ENCODE measurements at regions not wholly inside any gene's neighbourhood (a gene's known extent, or its start where the extent isn't known, plus 50 kb on each side); places are given as distances from the start of the nearest gene placed in this dataset.
"Not testable (repeated sequence)": the region's sequence is repeated elsewhere in the genome, so short reads cannot be mapped to it uniquely, and the experiment has no call there.

DNA sequence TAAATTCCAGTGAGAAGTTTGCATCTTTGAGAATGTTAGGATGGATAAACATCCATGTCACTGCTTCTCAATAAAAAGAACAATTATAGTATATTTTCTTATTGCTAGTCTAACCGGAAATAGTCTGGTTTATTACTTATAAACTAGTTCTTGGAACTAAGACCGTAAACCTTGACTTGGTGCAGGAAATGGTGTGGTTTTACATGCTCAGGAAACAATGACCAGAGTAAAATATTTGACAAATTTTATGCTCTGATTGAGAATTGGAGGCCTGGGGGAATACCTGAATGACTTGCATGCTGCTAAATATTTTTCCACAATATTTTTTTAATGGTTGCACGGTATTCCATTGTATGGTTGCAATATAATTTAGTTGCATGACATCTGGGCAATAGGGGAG is 76.3 kb downstream of the XCL2 start:
- H3K36me3 Mint-ChIP-seq: no peaks in the 10 kb centered on the region
- peaks cover 75 to 82% of the 10 kb centered on the region in 2 donors for H3K4me1 Mint-ChIP-seq
- no peaks in the 10 kb centered on the region for H3K27me3 Mint-ChIP-seq (ENCODE audit: low read depth in 2 of 2)
- H3K27ac Mint-ChIP-seq: peak overlapping the region; percentile 74 to 90
- TF ChIP-seq, protein P1, sequence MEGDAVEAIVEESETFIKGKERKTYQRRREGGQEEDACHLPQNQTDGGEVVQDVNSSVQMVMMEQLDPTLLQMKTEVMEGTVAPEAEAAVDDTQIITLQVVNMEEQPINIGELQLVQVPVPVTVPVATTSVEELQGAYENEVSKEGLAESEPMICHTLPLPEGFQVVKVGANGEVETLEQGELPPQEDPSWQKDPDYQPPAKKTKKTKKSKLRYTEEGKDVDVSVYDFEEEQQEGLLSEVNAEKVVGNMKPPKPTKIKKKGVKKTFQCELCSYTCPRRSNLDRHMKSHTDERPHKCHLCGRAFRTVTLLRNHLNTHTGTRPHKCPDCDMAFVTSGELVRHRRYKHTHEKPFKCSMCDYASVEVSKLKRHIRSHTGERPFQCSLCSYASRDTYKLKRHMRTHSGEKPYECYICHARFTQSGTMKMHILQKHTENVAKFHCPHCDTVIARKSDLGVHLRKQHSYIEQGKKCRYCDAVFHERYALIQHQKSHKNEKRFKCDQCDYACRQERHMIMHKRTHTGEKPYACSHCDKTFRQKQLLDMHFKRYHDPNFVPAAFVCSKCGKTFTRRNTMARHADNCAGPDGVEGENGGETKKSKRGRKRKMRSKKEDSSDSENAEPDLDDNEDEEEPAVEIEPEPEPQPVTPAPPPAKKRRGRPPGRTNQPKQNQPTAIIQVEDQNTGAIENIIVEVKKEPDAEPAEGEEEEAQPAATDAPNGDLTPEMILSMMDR (IDR thresholded peaks at IDR 0.05): no peak
- ATAC-seq (peak; percentile 29 to 67 (median 52)), DNase-seq (peak in 1 of 2 donors; percentile 31)
- H3K4me3 Mint-ChIP-seq: peak overlapping the region; percentile 84
- 0% methylated on average over 2 of the region's 3 CpGs for WGBS (ENCODE audit: insufficient coverage)
- Histone ChIP-seq H3K27ac (ENCODE audit: low read length) (peak overlapping the region; percentile 52), H3K9me3 (ENCODE audit: control insufficient read depth, insufficient read depth, low read length) (peaks cover 3% of the 10 kb centered on the region), H3K4me1 (ENCODE audit: control insufficient read depth, insufficient read depth, low read length) (peaks cover 29% of the 10 kb centered on the region), H3K27me3 (ENCODE audit: control insufficient read depth, insufficient read depth, low read length) (no peaks in the 10 kb centered on the region), H3K4me3 (ENCODE audit: low read length) (no peak overlapping the region), H3K36me3 (ENCODE audit: control insufficient read depth, insufficient read depth, low read length) (no peaks in the 10 kb centered on the region)
- H3K9me3 Mint-ChIP-seq: no peaks in the 10 kb centered on the region
- intact Hi-C loops (cut with micrococcal nuclease): loop anchor here (2.0 to 5.0 kb wide), 3 partner anchors 45 to 70 kb away; no protein-coding TSS in a partner anchor

DNA sequence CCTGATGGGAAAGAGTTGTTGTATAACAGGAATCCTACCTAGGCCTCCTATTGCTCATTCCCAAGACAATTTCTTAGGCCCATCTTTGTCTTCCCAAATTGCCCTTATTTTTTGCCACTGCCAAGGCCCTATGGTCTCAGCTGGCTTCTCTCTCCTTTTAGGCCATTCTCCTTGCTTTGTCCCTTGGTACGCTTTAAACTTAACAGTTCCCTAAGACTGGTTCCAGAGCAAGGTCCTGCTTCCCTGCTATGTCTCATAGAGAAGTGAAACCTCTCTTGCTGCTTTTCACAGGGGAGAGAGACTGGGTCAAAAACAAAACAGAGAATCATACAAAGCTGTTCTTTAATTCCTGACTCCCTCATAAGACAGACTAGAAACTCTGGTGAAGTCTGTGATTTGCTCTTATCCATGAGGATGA is 77.1 kb downstream of the XCL2 start:
- peak overlapping the region; percentile 74 to 90 for H3K27ac Mint-ChIP-seq
- H3K4me1 Mint-ChIP-seq: peaks cover 75 to 86% of the 10 kb centered on the region in 2 donors
- Histone ChIP-seq H3K9me3 (ENCODE audit: control insufficient read depth, insufficient read depth, low read length) (peaks cover 7% of the 10 kb centered on the region), H3K36me3 (ENCODE audit: control insufficient read depth, insufficient read depth, low read length) (no peaks in the 10 kb centered on the region), H3K4me3 (ENCODE audit: low read length) (no peak overlapping the region), H3K27me3 (ENCODE audit: control insufficient read depth, insufficient read depth, low read length) (no peaks in the 10 kb centered on the region), H3K4me1 (ENCODE audit: control insufficient read depth, insufficient read depth, low read length) (peaks cover 29% of the 10 kb centered on the region), H3K27ac (ENCODE audit: low read length) (peak overlapping the region; percentile 52)
- no peak for DNase-seq
- TF ChIP-seq, protein P1 (IDR thresholded peaks at IDR 0.05): no peak
- H3K4me3 Mint-ChIP-seq: peak overlapping the region; percentile 84
- WGBS (ENCODE audit: insufficient coverage): 53% methylated on average over 1 of the region's 1 CpG
- ATAC-seq: no peak
- no peaks in the 10 kb centered on the region for H3K27me3 Mint-ChIP-seq (ENCODE audit: low read depth in 2 of 2)
- intact Hi-C loops (cut with micrococcal nuclease): loop anchor here (2.0 to 5.0 kb wide), 3 partner anchors 46 to 71 kb away; no protein-coding TSS in a partner anchor
- peaks cover 6% of the 10 kb centered on the region for H3K36me3 Mint-ChIP-seq
- peaks cover 0 to under 1% of the 10 kb centered on the region in 2 donors for H3K9me3 Mint-ChIP-seq

DNA sequence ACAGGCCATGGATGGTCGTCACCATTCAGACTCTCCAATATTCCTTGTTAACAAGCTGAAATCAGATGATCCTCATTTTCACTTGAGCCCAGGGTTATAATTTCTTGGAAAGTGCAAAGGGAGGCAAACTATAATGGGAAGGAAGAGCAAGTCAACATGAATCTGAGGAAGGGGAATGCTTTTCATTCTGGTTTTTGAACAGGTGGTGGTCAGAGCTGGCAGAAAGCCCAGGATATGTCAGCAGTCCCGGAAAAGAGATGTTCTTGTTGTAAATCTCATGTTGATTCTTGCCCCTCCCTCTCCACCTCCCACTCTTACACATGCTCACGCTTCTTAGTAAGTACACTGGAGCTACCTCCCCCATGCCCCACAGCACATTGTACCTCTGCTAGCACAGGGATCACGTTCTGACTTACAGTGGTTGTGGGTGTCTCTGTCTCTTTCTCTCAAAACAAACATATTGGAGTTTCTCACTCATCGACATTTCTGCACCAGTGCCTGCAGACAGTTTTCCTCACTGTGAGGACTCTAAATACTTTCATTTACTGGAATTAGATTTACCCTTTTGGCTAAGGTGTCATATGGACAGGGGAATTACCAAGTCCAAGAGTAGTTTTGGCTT is 77.6 kb downstream of the XCL2 start:
- Mint-ChIP-seq H3K4me3 (peak overlapping the region; percentile 84), H3K36me3 (peaks cover 12% of the 10 kb centered on the region), H3K9me3 (peaks cover 4 to 5% of the 10 kb centered on the region in 2 donors), H3K27me3 (ENCODE audit: low read depth in 2 of 2) (no peaks in the 10 kb centered on the region), H3K4me1 (peaks cover 74 to 86% of the 10 kb centered on the region in 2 donors), H3K27ac (peak overlapping the region; percentile 74 to 90)
- Histone ChIP-seq H3K9me3 (ENCODE audit: control insufficient read depth, insufficient read depth, low read length) (peaks cover 8% of the 10 kb centered on the region), H3K4me3 (ENCODE audit: low read length) (no peak overlapping the region), H3K36me3 (ENCODE audit: control insufficient read depth, insufficient read depth, low read length) (no peaks in the 10 kb centered on the region), H3K27ac (ENCODE audit: low read length) (peak overlapping the region; percentile 52), H3K4me1 (ENCODE audit: control insufficient read depth, insufficient read depth, low read length) (peaks cover 29% of the 10 kb centered on the region), H3K27me3 (ENCODE audit: control insufficient read depth, insufficient read depth, low read length) (no peaks in the 10 kb centered on the region)
- TF ChIP-seq, protein P1 (IDR thresholded peaks at IDR 0.05): no peak
- WGBS (ENCODE audit: insufficient coverage): 0% methylated on average over 1 of the region's 5 CpGs
- ATAC-seq: peak; percentile 50 to 61 (median 58)
- DNase-seq: peak in 1 of 2 donors; percentile 53
- intact Hi-C loops (cut with micrococcal nuclease): loop anchor here (2.0 to 5.0 kb wide), 3 partner anchors 47 to 71 kb away; no protein-coding TSS in a partner anchor

DNA sequence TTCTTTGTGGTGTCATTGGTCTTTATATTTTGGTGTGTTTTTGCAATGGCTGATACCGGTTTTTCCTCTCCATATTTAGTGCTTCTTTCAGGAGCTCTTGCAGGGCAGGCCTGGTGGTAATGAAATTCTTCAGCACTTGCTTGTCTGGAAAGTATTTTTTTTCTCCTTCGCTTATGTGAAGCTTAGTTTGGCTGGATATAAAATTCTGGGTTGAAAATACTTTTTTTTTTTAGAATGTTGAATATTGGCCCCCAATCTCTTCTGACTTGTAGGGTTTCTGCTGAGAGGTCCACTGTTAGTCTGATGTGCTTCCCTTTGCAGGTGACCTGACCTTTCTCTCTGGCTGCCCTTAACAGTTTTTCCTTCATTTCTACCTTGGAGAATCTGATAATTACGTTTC is 82.7 kb downstream of the XCL2 start:
- H3K27me3 Mint-ChIP-seq (ENCODE audit: low read depth in 2 of 2); H3K4me3 Mint-ChIP-seq; DNase-seq; H3K4me1 ChIP-seq (ENCODE audit: control insufficient read depth, insufficient read depth, low read length); H3K9me3 Mint-ChIP-seq; H3K36me3 ChIP-seq (ENCODE audit: control insufficient read depth, insufficient read depth, low read length); H3K27ac Mint-ChIP-seq; ATAC-seq; intact Hi-C loops (cut with micrococcal nuclease); H3K4me3 ChIP-seq (ENCODE audit: low read length); H3K27ac ChIP-seq (ENCODE audit: low read length); H3K27me3 ChIP-seq (ENCODE audit: control insufficient read depth, insufficient read depth, low read length): not testable (repeated sequence)
- peaks cover 23 to 51% of the 10 kb centered on the region in 2 donors for H3K4me1 Mint-ChIP-seq
- peaks cover 20% of the 10 kb centered on the region for H3K36me3 Mint-ChIP-seq
- WGBS (ENCODE audit: insufficient coverage): 97% methylated on average over 3 of the region's 3 CpGs
- peaks cover 10% of the 10 kb centered on the region for H3K9me3 ChIP-seq (ENCODE audit: control insufficient read depth, insufficient read depth, low read length)

DNA sequence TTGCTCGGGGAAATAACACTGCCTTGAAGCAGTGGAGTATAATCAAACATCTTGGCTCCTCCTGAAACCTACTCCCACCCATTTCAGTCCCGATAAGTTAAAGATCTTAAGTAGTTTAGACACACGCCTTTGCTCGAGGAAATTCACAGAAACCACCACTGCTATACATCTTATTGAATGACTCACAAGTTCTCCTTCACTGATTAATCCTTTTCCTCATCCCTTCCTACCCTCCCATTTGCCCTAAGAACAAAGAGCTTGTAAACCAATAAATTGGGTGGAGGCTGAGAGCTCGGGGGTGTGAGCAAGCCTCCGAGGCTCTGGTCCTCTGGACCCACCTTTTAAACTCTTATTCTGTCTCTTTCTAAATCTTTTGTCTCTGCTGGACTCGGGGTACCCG is 86.5 kb downstream of the XCL2 start:
- H3K4me3 ChIP-seq (ENCODE audit: low read length); H3K4me3 Mint-ChIP-seq; H3K4me1 ChIP-seq (ENCODE audit: control insufficient read depth, insufficient read depth, low read length); H3K27ac ChIP-seq (ENCODE audit: low read length); H3K27ac Mint-ChIP-seq; H3K27me3 Mint-ChIP-seq (ENCODE audit: low read depth in 2 of 2); intact Hi-C loops (cut with micrococcal nuclease); DNase-seq; ATAC-seq; H3K9me3 Mint-ChIP-seq; H3K27me3 ChIP-seq (ENCODE audit: control insufficient read depth, insufficient read depth, low read length); H3K36me3 ChIP-seq (ENCODE audit: control insufficient read depth, insufficient read depth, low read length): not testable (repeated sequence)
- Mint-ChIP-seq H3K4me1 (peaks cover 12 to 31% of the 10 kb centered on the region in 2 donors), H3K36me3 (peaks cover 21% of the 10 kb centered on the region)
- 93% methylated on average over 6 of the region's 8 CpGs for WGBS (ENCODE audit: insufficient coverage)
- peaks cover 16% of the 10 kb centered on the region for H3K9me3 ChIP-seq (ENCODE audit: control insufficient read depth, insufficient read depth, low read length)

Data from natural killer cell (primary cell).